BLaER1 (cell line): ENCODE measurements at regions not wholly inside any gene's neighbourhood (a gene's known extent, or its start where the extent isn't known, plus 50 kb on each side); places are given as distances from the start of the nearest gene placed in this dataset.

Source experiments
- H3K27ac ChIP-seq: shearing (Covaris generic); formaldehyde crosslinking; 2 replicates; pipeline ENCODE4 v1.8.1; 2022
- H3K27me3 ChIP-seq: shearing (Covaris generic); formaldehyde crosslinking; 2 replicates; pipeline ENCODE4 v1.8.1; 2022
- H3K36me3 ChIP-seq: shearing (Covaris generic); formaldehyde crosslinking; 2 replicates; pipeline ENCODE4 v1.8.1; 2022
- H3K4me1 ChIP-seq: shearing (Covaris generic); formaldehyde crosslinking; 2 replicates; pipeline ENCODE4 v1.8.1; 2022
- H3K4me2 ChIP-seq: shearing (Covaris generic); formaldehyde crosslinking; 2 replicates; pipeline ENCODE4 v1.8.1; 2022
- H3K4me3 ChIP-seq: shearing (Covaris generic); formaldehyde crosslinking; 2 replicates; pipeline ENCODE4 v1.8.1; 2022
- H3K9ac ChIP-seq: shearing (Covaris generic); formaldehyde crosslinking; 2 replicates; pipeline ENCODE4 v1.8.1; 2022
- H3K9me3 ChIP-seq: shearing (Covaris generic); formaldehyde crosslinking; 2 replicates; pipeline ENCODE4 v1.8.1; 2022
- H4K20me1 ChIP-seq: shearing (Covaris generic); formaldehyde crosslinking; 2 replicates; pipeline ENCODE4 v1.8.1; 2022
- Cebpa-rat ChIP-seq: shearing (Covaris generic); IDR thresholded peaks from 2 replicates; pipeline ENCODE4 v1.8.1; 2022

- Histone ChIP-seq H4K20me1 (no peaks in the 10 kb centered on the region), H3K4me2 (no peak overlapping the region), H3K27ac (no peak overlapping the region), H3K36me3 (no peaks in the 10 kb centered on the region), H3K4me1 (no peaks in the 10 kb centered on the region), H3K27me3 (no peaks in the 10 kb centered on the region), H3K4me3 (no peak overlapping the region), H3K9ac (no peak overlapping the region), H3K9me3 (no peaks in the 10 kb centered on the region)
- no peak for TF ChIP-seq Cebpa-rat
Measured at GRCh38 chr11:109606256-109606655, 184.3 kb downstream of the C11orf87 start.

- H3K9ac ChIP-seq: no peak overlapping the region
- no peak overlapping the region for H3K4me2 ChIP-seq
- no peaks in the 10 kb centered on the region for H3K9me3 ChIP-seq
- H3K27ac ChIP-seq: no peak overlapping the region
- no peaks in the 10 kb centered on the region for H3K36me3 ChIP-seq
- H3K27me3 ChIP-seq: no peaks in the 10 kb centered on the region
- no peak overlapping the region for H3K4me3 ChIP-seq
- 0 out of 2 replicates have a peak, but pooled peaks cover 5% of the 10 kb centered on the region for H3K4me1 ChIP-seq
- no peaks in the 10 kb centered on the region for H4K20me1 ChIP-seq
- no peak for TF ChIP-seq Cebpa-rat
Measured at GRCh38 chr11:109609454-109610185, 187.6 kb downstream of the C11orf87 start.

- Histone ChIP-seq H3K4me3 (no peak overlapping the region), H3K4me2 (no peak overlapping the region), H3K9ac (no peak overlapping the region), H4K20me1 (no peaks in the 10 kb centered on the region), H3K36me3 (no peaks in the 10 kb centered on the region), H3K27ac (no peak overlapping the region), H3K27me3 (no peaks in the 10 kb centered on the region), H3K9me3 (no peaks in the 10 kb centered on the region), H3K4me1 (0 out of 2 replicates have a peak, but pooled peaks cover 5% of the 10 kb centered on the region)
- TF ChIP-seq Cebpa-rat: no peak
Measured at GRCh38 chr11:109612496-109612895, 190.5 kb downstream of the C11orf87 start.

- Histone ChIP-seq H3K9ac (no peak overlapping the region), H3K27me3 (no peaks in the 10 kb centered on the region), H3K4me2 (no peak overlapping the region), H3K4me1 (no peaks in the 10 kb centered on the region), H4K20me1 (no peaks in the 10 kb centered on the region), H3K9me3 (no peaks in the 10 kb centered on the region), H3K4me3 (no peak overlapping the region), H3K36me3 (no peaks in the 10 kb centered on the region), H3K27ac (no peak overlapping the region)
- TF ChIP-seq Cebpa-rat: no peak
Measured at GRCh38 chr11:109619498-109619897, 197.5 kb downstream of the C11orf87 start.

- H3K4me3 ChIP-seq: no peak overlapping the region
- no peaks in the 10 kb centered on the region for H3K4me1 ChIP-seq
- H3K36me3 ChIP-seq: no peaks in the 10 kb centered on the region
- peaks cover 1% of the 10 kb centered on the region; the same call in 1 of the 2 replicates for H3K9me3 ChIP-seq
- TF ChIP-seq Cebpa-rat: no peak
- no peak overlapping the region for H3K27ac ChIP-seq
- no peak overlapping the region for H3K4me2 ChIP-seq
- no peaks in the 10 kb centered on the region for H3K27me3 ChIP-seq
- H3K9ac ChIP-seq: no peak overlapping the region
- no peaks in the 10 kb centered on the region for H4K20me1 ChIP-seq
Measured at GRCh38 chr11:109629734-109630133, 207.7 kb downstream of the C11orf87 start.

- no peaks in the 10 kb centered on the region for H4K20me1 ChIP-seq
- no peak overlapping the region for H3K9ac ChIP-seq
- no peak for TF ChIP-seq Cebpa-rat
- H3K4me2 ChIP-seq: no peak overlapping the region
- no peaks in the 10 kb centered on the region for H3K9me3 ChIP-seq
- H3K4me1 ChIP-seq: no peaks in the 10 kb centered on the region
- H3K4me3 ChIP-seq: no peak overlapping the region
- no peaks in the 10 kb centered on the region for H3K36me3 ChIP-seq
- H3K27me3 ChIP-seq: no peaks in the 10 kb centered on the region
- no peak overlapping the region for H3K27ac ChIP-seq
Measured at GRCh38 chr11:109641549-109641948, 219.6 kb downstream of the C11orf87 start.

- Histone ChIP-seq H3K27me3 (no peaks in the 10 kb centered on the region), H3K9me3 (no peaks in the 10 kb centered on the region), H3K4me1 (no peaks in the 10 kb centered on the region), H3K9ac (no peak overlapping the region), H3K36me3 (no peaks in the 10 kb centered on the region), H3K27ac (no peak overlapping the region), H3K4me2 (no peak overlapping the region), H3K4me3 (no peak overlapping the region), H4K20me1 (no peaks in the 10 kb centered on the region)
- TF ChIP-seq Cebpa-rat: no peak
Measured at GRCh38 chr11:109644152-109644551, 222.2 kb downstream of the C11orf87 start.

GRCh38 chr11:109648804-109649203 lies 226.8 kb downstream of the C11orf87 start:
- Histone ChIP-seq H3K36me3 (no peaks in the 10 kb centered on the region), H4K20me1 (no peaks in the 10 kb centered on the region), H3K27ac (no peak overlapping the region), H3K9ac (no peak overlapping the region), H3K27me3 (no peaks in the 10 kb centered on the region), H3K9me3 (no peaks in the 10 kb centered on the region), H3K4me1 (no peaks in the 10 kb centered on the region), H3K4me3 (no peak overlapping the region), H3K4me2 (no peak overlapping the region)
- no peak for TF ChIP-seq Cebpa-rat

- Histone ChIP-seq H3K36me3 (no peaks in the 10 kb centered on the region), H3K9ac (no peak overlapping the region), H3K4me3 (no peak overlapping the region), H3K9me3 (no peaks in the 10 kb centered on the region), H3K27ac (no peak overlapping the region), H3K4me1 (no peaks in the 10 kb centered on the region), H4K20me1 (no peaks in the 10 kb centered on the region), H3K4me2 (no peak overlapping the region), H3K27me3 (no peaks in the 10 kb centered on the region)
- TF ChIP-seq Cebpa-rat: no peak
Measured at GRCh38 chr11:109654091-109654490, 232.1 kb downstream of the C11orf87 start.

GRCh38 chr11:109658190-109658589 lies 236.2 kb downstream of the C11orf87 start:
- Histone ChIP-seq H3K9me3 (no peaks in the 10 kb centered on the region), H3K36me3 (no peaks in the 10 kb centered on the region), H3K4me3 (no peak overlapping the region), H4K20me1 (no peaks in the 10 kb centered on the region), H3K4me2 (no peak overlapping the region), H3K27ac (no peak overlapping the region), H3K27me3 (no peaks in the 10 kb centered on the region), H3K4me1 (no peaks in the 10 kb centered on the region), H3K9ac (no peak overlapping the region)
- no peak for TF ChIP-seq Cebpa-rat

GRCh38 chr11:109667719-109668118 lies 245.7 kb downstream of the C11orf87 start:
- Histone ChIP-seq H3K4me2 (no peak overlapping the region), H3K9ac (no peak overlapping the region), H4K20me1 (no peaks in the 10 kb centered on the region), H3K36me3 (no peaks in the 10 kb centered on the region), H3K27me3 (no peaks in the 10 kb centered on the region), H3K27ac (no peak overlapping the region), H3K4me1 (no peaks in the 10 kb centered on the region), H3K4me3 (no peak overlapping the region), H3K9me3 (no peaks in the 10 kb centered on the region)
- TF ChIP-seq Cebpa-rat: no peak
